GM06990 (cell line): ENCODE measurements at regions not wholly inside any gene's neighbourhood (a gene's known extent, or its start where the extent isn't known, plus 50 kb on each side); places are given as distances from the start of the nearest gene placed in this dataset.
"Not testable (repeated sequence)": the region's sequence is repeated elsewhere in the genome, so short reads cannot be mapped to it uniquely, and the experiment has no call there.

Source experiments
- DNase-seq: peaks from one replicate; pipeline ENCODE4 v3.0.0-alpha.2; 2011; ENCODE audit not compliant: insufficient read length; ENCODE audit errors: extremely low read depth
- H3K27me3 ChIP-seq: replicated peaks from 2 replicates; pipeline ENCODE4 v1.6.0; 2011; ENCODE audit warnings: low read length; ENCODE audit not compliant: control insufficient read depth, insufficient read depth
- H3K36me3 ChIP-seq: 2 replicates; pipeline ENCODE4 v1.5.1; 2011; ENCODE audit warnings: low read length; ENCODE audit not compliant: control insufficient read depth, insufficient read depth
- H3K4me3 ChIP-seq: replicated peaks from 2 replicates; pipeline ENCODE4 v1.5.1; 2011; ENCODE audit warnings: low read depth, mild to moderate bottlenecking, control low read depth, low read length

- H3K27me3 ChIP-seq, H3K36me3 ChIP-seq, H3K4me3 ChIP-seq, DNase-seq: not testable (repeated sequence)
These were observed 223.7 kb upstream of the ANKRD20A1 start for GRCh38 chr9:67635067-67635466.

GRCh38 chr9:67611900-67612299 is 246.8 kb upstream of the ANKRD20A1 start:
- not testable (repeated sequence) for H3K36me3 ChIP-seq, H3K27me3 ChIP-seq
- peak; percentile 0 for DNase-seq

GRCh38 chr9:67609872-67610271 is 248.9 kb upstream of the ANKRD20A1 start:
- H3K27me3 ChIP-seq, H3K4me3 ChIP-seq, H3K36me3 ChIP-seq, DNase-seq: not testable (repeated sequence)

More at GRCh38 chr9:67611900-67612299, 246.8 kb upstream of the ANKRD20A1 start:
- not testable (repeated sequence) for H3K4me3 ChIP-seq

- not testable (repeated sequence) for DNase-seq, H3K36me3 ChIP-seq, H3K27me3 ChIP-seq, H3K4me3 ChIP-seq
These were observed 249.3 kb upstream of the ANKRD20A1 start for GRCh38 chr9:67609435-67609834.

GRCh38 chr9:67605113-67605512 is 253.6 kb upstream of the ANKRD20A1 start:
- H3K36me3 ChIP-seq, H3K4me3 ChIP-seq, H3K27me3 ChIP-seq, DNase-seq: not testable (repeated sequence)

- not testable (repeated sequence) for DNase-seq, H3K4me3 ChIP-seq, H3K27me3 ChIP-seq
These were observed 255.1 kb upstream of the ANKRD20A1 start for GRCh38 chr9:67603609-67604008.

GRCh38 chr9:67592424-67592823 is 266.3 kb upstream of the ANKRD20A1 start:
- H3K4me3 ChIP-seq, H3K27me3 ChIP-seq, H3K36me3 ChIP-seq, DNase-seq: not testable (repeated sequence)

More at GRCh38 chr9:67603609-67604008, 255.1 kb upstream of the ANKRD20A1 start:
- not testable (repeated sequence) for H3K36me3 ChIP-seq

GRCh38 chr9:67555874-67556273 is 302.9 kb upstream of the ANKRD20A1 start:
- DNase-seq, H3K4me3 ChIP-seq, H3K36me3 ChIP-seq, H3K27me3 ChIP-seq: not testable (repeated sequence)

GRCh38 chr9:67550044-67550443 is 308.7 kb upstream of the ANKRD20A1 start:
- not testable (repeated sequence) for H3K4me3 ChIP-seq, H3K36me3 ChIP-seq, H3K27me3 ChIP-seq, DNase-seq

- not testable (repeated sequence) for H3K4me3 ChIP-seq, H3K27me3 ChIP-seq, DNase-seq, H3K36me3 ChIP-seq
These were observed 328.9 kb upstream of the ANKRD20A1 start for GRCh38 chr9:67529834-67530233.

GRCh38 chr9:67516938-67517337 is 341.8 kb upstream of the ANKRD20A1 start:
- not testable (repeated sequence) for DNase-seq, H3K4me3 ChIP-seq, H3K36me3 ChIP-seq, H3K27me3 ChIP-seq

GRCh38 chr9:67514587-67514986 is 344.1 kb upstream of the ANKRD20A1 start:
- not testable (repeated sequence) for H3K27me3 ChIP-seq, H3K4me3 ChIP-seq, H3K36me3 ChIP-seq, DNase-seq

GRCh38 chr9:67503728-67504369 is 354.9 kb upstream of the ANKRD20A1 start:
- not testable (repeated sequence) for DNase-seq, H3K36me3 ChIP-seq, H3K27me3 ChIP-seq, H3K4me3 ChIP-seq

- not testable (repeated sequence) for H3K4me3 ChIP-seq, H3K27me3 ChIP-seq, H3K36me3 ChIP-seq, DNase-seq
These were observed 366.7 kb upstream of the ANKRD20A1 start for GRCh38 chr9:67492028-67492427.

- not testable (repeated sequence) for H3K27me3 ChIP-seq, H3K4me3 ChIP-seq, DNase-seq, H3K36me3 ChIP-seq
These were observed 381.3 kb upstream of the ANKRD20A1 start for GRCh38 chr9:67477465-67477864.
